ENCODE measurements at regions not wholly inside any gene's neighbourhood (a gene's known extent, or its start where the extent isn't known, plus 50 kb on each side); places are given as distances from the start of the nearest gene placed in this dataset.

- DNase-seq (ENCODE audit: low read depth in 2 of 2, low spot score in 1 of 2), result no peak
Observed at GRCh38 chr9:118281772-118282171, 577.6 kb downstream of the TLR4 start.

- DNase-seq (ENCODE audit: low read depth in 2 of 2, low spot score in 1 of 2), result no peak
Observed at GRCh38 chr9:118283488-118283887, 579.3 kb downstream of the TLR4 start.

GRCh38 chr9:118290116-118290515 is 585.9 kb downstream of the TLR4 start:
- DNase-seq (ENCODE audit: low read depth in 2 of 2, low spot score in 1 of 2), result no peak

- no peak for DNase-seq (ENCODE audit: low read depth in 2 of 2, low spot score in 1 of 2)
Observed at GRCh38 chr9:118295413-118295812, 591.2 kb downstream of the TLR4 start.

- DNase-seq (ENCODE audit: low read depth in 2 of 2, low spot score in 1 of 2), result no peak
Observed at GRCh38 chr9:118302721-118303120, 598.5 kb downstream of the TLR4 start.

- no peak for DNase-seq (ENCODE audit: low read depth in 2 of 2, low spot score in 1 of 2)
Observed at GRCh38 chr9:118303216-118303615, 599.0 kb downstream of the TLR4 start.

- DNase-seq (ENCODE audit: low read depth in 2 of 2, low spot score in 1 of 2), result no peak
Observed at GRCh38 chr9:118305331-118305730, 601.1 kb downstream of the TLR4 start.

GRCh38 chr9:118306801-118307200 is 602.6 kb downstream of the TLR4 start:
- no peak for DNase-seq (ENCODE audit: low read depth in 2 of 2, low spot score in 1 of 2)

- no peak for DNase-seq (ENCODE audit: low read depth in 2 of 2, low spot score in 1 of 2)
Observed at GRCh38 chr9:118313965-118314364, 609.8 kb downstream of the TLR4 start.

GRCh38 chr9:118316831-118317343 is 612.7 kb downstream of the TLR4 start:
- DNase-seq (ENCODE audit: low read depth in 2 of 2, low spot score in 1 of 2), result no peak

GRCh38 chr9:118318770-118319431 is 614.7 kb downstream of the TLR4 start:
- no peak for DNase-seq (ENCODE audit: low read depth in 2 of 2, low spot score in 1 of 2)

GRCh38 chr9:118321788-118322187 is 617.6 kb downstream of the TLR4 start:
- no peak for DNase-seq (ENCODE audit: low read depth in 2 of 2, low spot score in 1 of 2)

- no peak for DNase-seq (ENCODE audit: low read depth in 2 of 2, low spot score in 1 of 2)
Observed at GRCh38 chr9:118324706-118325105, 620.5 kb downstream of the TLR4 start.

GRCh38 chr9:118325757-118326156 is 621.6 kb downstream of the TLR4 start:
- DNase-seq (ENCODE audit: low read depth in 2 of 2, low spot score in 1 of 2), result no peak

GRCh38 chr9:118326326-118326725 is 622.1 kb downstream of the TLR4 start:
- DNase-seq (ENCODE audit: low read depth in 2 of 2, low spot score in 1 of 2), result no peak

- no peak for DNase-seq (ENCODE audit: low read depth in 2 of 2, low spot score in 1 of 2)
Observed at GRCh38 chr9:118330191-118330986, 626.2 kb downstream of the TLR4 start.

GRCh38 chr9:118331622-118332045 is 627.4 kb downstream of the TLR4 start:
- no peak for DNase-seq (ENCODE audit: low read depth in 2 of 2, low spot score in 1 of 2)

GRCh38 chr9:118336250-118336942 is 632.2 kb downstream of the TLR4 start:
- no peak for DNase-seq (ENCODE audit: low read depth in 2 of 2, low spot score in 1 of 2)

GRCh38 chr9:118336943-118337330 is 632.7 kb downstream of the TLR4 start:
- DNase-seq (ENCODE audit: low read depth in 2 of 2, low spot score in 1 of 2), result no peak

GRCh38 chr9:118360036-118360435 is 655.8 kb downstream of the TLR4 start:
- no peak for DNase-seq (ENCODE audit: low read depth in 2 of 2, low spot score in 1 of 2)

- DNase-seq (ENCODE audit: low read depth in 2 of 2, low spot score in 1 of 2), result no peak
Observed at GRCh38 chr9:118362123-118362522, 657.9 kb downstream of the TLR4 start.

GRCh38 chr9:118362596-118362995 is 658.4 kb downstream of the TLR4 start:
- no peak for DNase-seq (ENCODE audit: low read depth in 2 of 2, low spot score in 1 of 2)
